ENCODE measurements at regions not wholly inside any gene's neighbourhood (a gene's known extent, or its start where the extent isn't known, plus 50 kb on each side); places are given as distances from the start of the nearest gene placed in this dataset.

GRCh38 chr6:20024316-20024673 lies 187.1 kb downstream of the ID4 start:
- intact Hi-C loops (cut with micrococcal nuclease; ENCODE audit: unreplicated experiment) (no loop called here), in situ Hi-C loops (cut with HindIII; ENCODE audit: low pct_unique_long_range_greater_than_20kb, low sequenced_read_pairs) (no loop called here)
- no peak overlapping the region for H3K27ac ChIP-seq (ENCODE audit: low read length)
- H3K9me3 ChIP-seq (ENCODE audit: control insufficient read depth, insufficient read depth, low read depth, low read length), result no peaks in the 10 kb centered on the region
- H3K27me3 ChIP-seq (ENCODE audit: control insufficient read depth, insufficient read depth, low read length), result peaks cover 4% of the 10 kb centered on the region; the same call in 1 of the 2 replicates
- BruUV-seq (replicated peaks), result no TSS peak
- no peak for TF ChIP-seq REST (IDR thresholded peaks at IDR 0.05; ENCODE audit: insufficient read depth in 1 of 2, low read depth in 2 of 2, low read length in 1 of 2)
- TF ChIP-seq POLR2AphosphoS5 (IDR thresholded peaks at IDR 0.05; ENCODE audit: low read depth, low read length), result no peak
- no peak for TF ChIP-seq TCF7L2 (IDR thresholded peaks at IDR 0.05; ENCODE audit: low read depth, low read length)
- TF ChIP-seq CTCF (IDR thresholded peaks at IDR 0.05), result no peak
- no peak for TF ChIP-seq SIN3A (IDR thresholded peaks at IDR 0.05; ENCODE audit: borderline replicate concordance, insufficient read depth, low read depth, low read length)
- POLR2A ChIA-PET, result no interaction called here
- DNase-seq (ENCODE audit: low read depth, low spot score) (no peak), ATAC-seq (no peak)
- no peaks in the 10 kb centered on the region for H3K36me3 ChIP-seq (ENCODE audit: control insufficient read depth, insufficient read depth, low read length)
- H3K4me3 ChIP-seq (ENCODE audit: low read depth in 2 of 2, low read length in 2 of 2), result no peak overlapping the region
- CTCF ChIA-PET, result no interaction called here
- H3K4me1 ChIP-seq (ENCODE audit: control insufficient read depth, insufficient read depth, low read length), result no peaks in the 10 kb centered on the region

GRCh38 chr6:20024978-20025377 lies 187.3 kb downstream of the MBOAT1 start:
- BruUV-seq (replicated peaks), result no TSS peak
- Histone ChIP-seq H3K9me3 (ENCODE audit: control insufficient read depth, insufficient read depth, low read depth, low read length) (no peaks in the 10 kb centered on the region), H3K4me3 (ENCODE audit: low read depth in 2 of 2, low read length in 2 of 2) (no peak overlapping the region), H3K36me3 (ENCODE audit: control insufficient read depth, insufficient read depth, low read length) (no peaks in the 10 kb centered on the region), H3K4me1 (ENCODE audit: control insufficient read depth, insufficient read depth, low read length) (no peaks in the 10 kb centered on the region), H3K27ac (ENCODE audit: low read length) (no peak overlapping the region), H3K27me3 (ENCODE audit: control insufficient read depth, insufficient read depth, low read length) (peaks cover 4% of the 10 kb centered on the region; the same call in 1 of the 2 replicates)
- TF ChIP-seq POLR2AphosphoS5 (IDR thresholded peaks at IDR 0.05; ENCODE audit: low read depth, low read length), result no peak
- no peak for TF ChIP-seq CTCF (IDR thresholded peaks at IDR 0.05)
- TF ChIP-seq REST (IDR thresholded peaks at IDR 0.05; ENCODE audit: insufficient read depth in 1 of 2, low read depth in 2 of 2, low read length in 1 of 2), result no peak
- TF ChIP-seq SIN3A (IDR thresholded peaks at IDR 0.05; ENCODE audit: borderline replicate concordance, insufficient read depth, low read depth, low read length), result no peak
- DNase-seq (ENCODE audit: low read depth, low spot score) (no peak), ATAC-seq (no peak)
- CTCF ChIA-PET, result no interaction called here
- intact Hi-C loops (cut with micrococcal nuclease; ENCODE audit: unreplicated experiment) (no loop called here), in situ Hi-C loops (cut with HindIII; ENCODE audit: low pct_unique_long_range_greater_than_20kb, low sequenced_read_pairs) (no loop called here)
- POLR2A ChIA-PET, result no interaction called here

Data from Panc1 (cell line).